ENCODE measurements at regions not wholly inside any gene's neighbourhood (a gene's known extent, or its start where the extent isn't known, plus 50 kb on each side); places are given as distances from the start of the nearest gene placed in this dataset.

DNA sequence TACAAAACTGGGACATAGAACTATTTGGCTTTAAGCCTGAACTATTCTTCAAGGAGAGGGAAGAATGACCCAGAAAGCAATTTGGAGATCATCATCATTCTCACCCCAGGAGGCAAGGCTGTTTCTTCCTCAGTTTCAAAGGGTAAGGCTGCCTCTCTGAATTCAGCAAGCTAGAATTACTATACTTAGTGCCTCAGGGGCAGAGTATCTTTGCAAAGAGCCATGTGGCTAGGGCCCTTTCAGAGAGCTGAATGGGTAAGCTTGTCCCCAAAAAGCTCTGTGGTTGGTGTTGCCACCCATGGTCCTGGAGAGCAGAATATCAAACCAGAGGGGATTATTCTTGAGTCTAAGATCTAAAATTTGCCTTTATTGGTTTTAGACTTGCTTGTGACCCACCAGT, 720.3 kb upstream of the ARPP21 start:
- H3K36me3 Mint-ChIP-seq, result no peaks in the 10 kb centered on the region
- H3K27ac Mint-ChIP-seq, result no peak overlapping the region
- POLR2A ChIA-PET, result no interaction called here
- H3K9me3 Mint-ChIP-seq, result no peaks in the 10 kb centered on the region
- no peaks in the 10 kb centered on the region for H3K27me3 Mint-ChIP-seq
- H3K4me3 Mint-ChIP-seq, result no peak overlapping the region
- H3K4me1 Mint-ChIP-seq, result no peaks in the 10 kb centered on the region
- DNase-seq (no peak), ATAC-seq (ENCODE audit: low read depth) (no peak)

DNA sequence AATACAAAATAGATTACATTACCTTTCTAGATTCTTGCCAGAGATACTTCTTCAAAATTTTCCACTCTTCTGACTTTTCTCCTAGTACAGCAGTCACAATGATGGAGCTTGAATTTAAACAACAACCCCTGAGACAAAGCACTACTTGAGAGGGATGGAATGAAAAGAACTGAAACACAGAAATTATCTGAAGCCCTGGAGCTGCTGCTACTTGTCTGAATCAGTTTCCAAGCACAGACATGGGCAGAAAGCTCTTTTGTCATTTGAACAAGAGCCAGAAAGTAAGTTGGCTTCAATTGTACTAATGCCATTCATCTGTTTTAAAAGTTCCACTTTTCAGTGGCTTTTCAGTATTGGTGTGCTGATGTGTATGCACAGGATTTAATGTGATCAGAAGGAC, 718.5 kb upstream of the ARPP21 start:
- no peaks in the 10 kb centered on the region for H3K4me1 Mint-ChIP-seq
- no peaks in the 10 kb centered on the region for H3K27me3 Mint-ChIP-seq
- H3K9me3 Mint-ChIP-seq, result no peaks in the 10 kb centered on the region
- POLR2A ChIA-PET, result no interaction called here
- DNase-seq (no peak), ATAC-seq (ENCODE audit: low read depth) (no peak)
- H3K36me3 Mint-ChIP-seq, result no peaks in the 10 kb centered on the region
- H3K27ac Mint-ChIP-seq, result no peak overlapping the region
- H3K4me3 Mint-ChIP-seq, result no peak overlapping the region

DNA sequence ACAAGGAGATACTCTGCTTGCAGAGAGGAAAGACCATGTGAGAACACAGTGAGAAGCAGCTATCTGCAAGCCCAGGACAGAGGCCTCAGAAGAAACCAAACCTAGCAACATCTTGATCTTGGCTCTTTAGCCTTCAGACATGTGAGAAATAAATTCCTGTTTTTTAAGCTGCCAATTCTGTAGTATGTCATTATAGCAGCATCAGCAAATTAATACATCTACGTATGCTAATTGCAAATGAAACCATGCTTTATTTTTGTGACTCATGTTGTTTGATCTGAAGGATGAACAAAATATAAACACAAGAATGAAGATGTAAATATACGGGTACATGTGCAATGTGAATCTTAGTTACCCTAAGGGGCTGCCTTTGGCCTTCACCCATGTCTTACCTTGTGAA, 714.4 kb upstream of the ARPP21 start:
- ATAC-seq (ENCODE audit: low read depth), result no peak
- no peaks in the 10 kb centered on the region for H3K9me3 Mint-ChIP-seq
- H3K27me3 Mint-ChIP-seq, result no peaks in the 10 kb centered on the region
- H3K4me1 Mint-ChIP-seq, result no peaks in the 10 kb centered on the region
- no peak overlapping the region for H3K4me3 Mint-ChIP-seq
- no peak overlapping the region for H3K27ac Mint-ChIP-seq
- H3K36me3 Mint-ChIP-seq, result no peaks in the 10 kb centered on the region
- POLR2A ChIA-PET, result no interaction called here
- DNase-seq, result no peak

DNA sequence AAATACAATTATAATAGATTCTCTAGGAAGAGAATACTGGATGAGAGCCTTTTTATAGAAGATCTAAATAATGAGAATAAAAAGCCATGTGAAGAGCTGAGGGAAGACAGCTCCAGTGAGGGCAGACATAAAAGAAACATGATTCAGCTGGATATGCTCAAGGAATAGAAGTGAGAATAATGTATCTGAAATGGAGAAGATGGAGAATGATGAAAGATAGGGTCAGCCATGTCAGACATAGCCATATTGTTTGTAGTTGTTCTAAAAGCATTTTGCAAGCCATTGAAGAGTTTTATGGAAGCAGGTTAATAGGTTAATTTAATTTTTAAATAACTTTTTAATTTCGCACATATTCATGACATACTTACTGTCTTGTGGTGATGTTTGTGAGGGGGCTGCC, 713.5 kb upstream of the ARPP21 start:
- Mint-ChIP-seq H3K9me3 (no peaks in the 10 kb centered on the region), H3K4me3 (no peak overlapping the region), H3K27ac (no peak overlapping the region), H3K4me1 (no peaks in the 10 kb centered on the region), H3K36me3 (no peaks in the 10 kb centered on the region), H3K27me3 (no peaks in the 10 kb centered on the region)
- ATAC-seq (ENCODE audit: low read depth), result no peak
- POLR2A ChIA-PET, result no interaction called here
- DNase-seq, result no peak

DNA sequence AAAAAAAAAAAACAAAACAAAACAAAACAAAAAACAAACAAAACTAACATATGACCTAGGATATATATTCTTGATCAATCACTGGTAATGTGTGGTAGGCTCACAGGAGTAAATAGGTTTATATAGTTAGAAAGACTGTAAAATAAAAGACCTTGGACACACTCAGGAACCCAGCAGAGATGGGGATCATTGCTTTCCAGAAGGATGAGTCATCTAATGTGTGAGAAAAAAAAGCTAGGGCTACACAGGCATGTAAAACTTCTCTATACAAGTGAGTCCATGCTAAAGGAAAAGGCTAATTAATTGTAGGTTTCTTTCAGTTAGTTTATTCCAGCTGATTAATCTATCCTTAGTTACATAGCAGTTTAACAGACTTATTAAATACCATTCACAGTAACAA, 710.3 kb upstream of the ARPP21 start:
- Mint-ChIP-seq H3K27me3 (no peaks in the 10 kb centered on the region), H3K9me3 (no peaks in the 10 kb centered on the region), H3K36me3 (no peaks in the 10 kb centered on the region), H3K4me3 (no peak overlapping the region), H3K4me1 (no peaks in the 10 kb centered on the region), H3K27ac (no peak overlapping the region)
- ATAC-seq (ENCODE audit: low read depth) (no peak), DNase-seq (no peak)
- POLR2A ChIA-PET, result no interaction called here

DNA sequence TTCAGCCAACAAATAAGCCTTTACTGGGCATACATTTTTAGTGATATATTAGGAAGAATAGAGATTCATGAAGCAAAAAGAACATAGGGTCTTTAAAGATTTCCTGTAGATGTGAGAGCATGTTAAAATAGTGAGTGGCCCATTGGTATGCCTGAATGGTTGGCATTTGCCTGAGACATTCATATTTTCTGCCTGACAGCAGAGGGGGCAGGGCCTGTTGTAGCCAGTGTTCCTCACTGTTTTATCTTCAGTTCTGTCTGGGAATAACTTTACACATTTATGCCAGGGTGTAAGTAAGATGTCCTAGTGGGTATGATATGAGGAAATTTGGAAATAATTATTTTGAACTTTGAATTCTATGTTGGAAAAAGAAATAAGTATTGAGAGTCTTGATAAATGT, 704.7 kb upstream of the ARPP21 start:
- no peak overlapping the region for H3K4me3 Mint-ChIP-seq
- POLR2A ChIA-PET, result no interaction called here
- no peaks in the 10 kb centered on the region for H3K36me3 Mint-ChIP-seq
- no peaks in the 10 kb centered on the region for H3K27me3 Mint-ChIP-seq
- DNase-seq (no peak), ATAC-seq (ENCODE audit: low read depth) (no peak)
- H3K4me1 Mint-ChIP-seq, result no peaks in the 10 kb centered on the region
- no peaks in the 10 kb centered on the region for H3K9me3 Mint-ChIP-seq
- H3K27ac Mint-ChIP-seq, result no peak overlapping the region

DNA sequence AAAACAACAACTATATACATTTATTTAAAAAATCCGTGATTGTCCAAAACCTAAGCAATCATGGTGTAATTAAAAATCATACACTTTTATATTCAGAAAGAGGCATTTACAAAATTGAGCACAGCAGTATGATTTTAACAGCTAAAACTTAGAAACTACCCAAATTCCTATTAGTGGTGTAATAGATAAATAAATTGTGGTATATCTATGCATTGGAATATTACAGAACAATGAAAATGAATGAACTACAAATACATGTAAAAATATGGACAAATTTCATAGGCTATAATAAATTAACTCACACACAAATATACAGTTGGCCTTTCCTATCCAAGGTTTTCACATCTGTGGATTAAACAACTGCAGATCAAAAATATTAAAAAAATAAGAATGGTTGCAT, 700.5 kb upstream of the ARPP21 start:
- Mint-ChIP-seq H3K4me1 (no peaks in the 10 kb centered on the region), H3K27ac (no peak overlapping the region), H3K4me3 (no peak overlapping the region), H3K36me3 (no peaks in the 10 kb centered on the region), H3K27me3 (peaks cover 2% of the 10 kb centered on the region), H3K9me3 (peaks cover 2% of the 10 kb centered on the region)
- no peak for DNase-seq
- no peak for ATAC-seq (ENCODE audit: low read depth)
- POLR2A ChIA-PET, result no interaction called here

DNA sequence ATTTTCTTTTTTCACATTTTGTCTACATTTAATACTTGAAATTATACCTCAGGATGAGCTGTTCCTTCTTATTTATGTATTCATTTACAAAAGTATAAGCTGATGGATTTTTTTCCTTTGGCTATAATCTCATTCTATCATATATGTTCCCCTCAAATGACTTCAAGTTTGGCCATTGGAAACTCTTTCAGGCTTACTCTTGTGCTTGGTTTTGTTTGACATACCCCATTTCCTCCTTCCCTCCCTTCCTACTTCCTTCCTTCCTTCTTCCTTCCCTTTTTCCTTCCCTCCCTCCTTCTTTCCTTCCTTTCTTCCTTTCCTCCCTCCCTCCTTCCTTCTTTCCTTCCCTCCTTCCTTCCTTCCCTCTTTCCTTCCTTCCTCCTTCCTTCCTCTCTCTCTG, 697.1 kb upstream of the ARPP21 start:
- ATAC-seq (ENCODE audit: low read depth), result no peak
- peaks cover 2% of the 10 kb centered on the region for H3K27me3 Mint-ChIP-seq
- DNase-seq, result no peak
- no peak overlapping the region for H3K4me3 Mint-ChIP-seq
- H3K27ac Mint-ChIP-seq, result no peak overlapping the region
- no peaks in the 10 kb centered on the region for H3K4me1 Mint-ChIP-seq
- no peaks in the 10 kb centered on the region for H3K36me3 Mint-ChIP-seq
- H3K9me3 Mint-ChIP-seq, result peaks cover 2% of the 10 kb centered on the region
- POLR2A ChIA-PET, result no interaction called here

DNA sequence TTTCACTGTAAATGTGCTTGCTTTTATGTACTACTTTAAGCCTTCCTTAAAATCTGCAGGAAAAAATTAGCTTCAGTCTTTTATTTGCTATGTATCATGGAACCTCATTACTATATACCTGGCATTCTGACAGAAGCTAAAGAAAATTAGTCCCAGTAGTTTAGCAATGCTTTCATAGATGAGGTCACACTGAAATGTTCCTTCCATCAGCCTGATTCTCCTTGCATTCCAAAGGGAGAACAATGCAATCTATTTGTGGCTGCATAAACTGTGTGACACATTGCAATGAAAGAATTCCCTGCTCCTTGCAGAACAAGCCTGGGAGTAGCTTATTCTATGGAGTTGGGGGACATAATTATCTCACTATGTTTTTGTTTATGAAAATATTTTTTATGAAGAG, 691.5 kb upstream of the ARPP21 start:
- DNase-seq (no peak), ATAC-seq (ENCODE audit: low read depth) (no peak)
- POLR2A ChIA-PET, result no interaction called here
- no peaks in the 10 kb centered on the region for H3K4me1 Mint-ChIP-seq
- H3K27me3 Mint-ChIP-seq, result no peaks in the 10 kb centered on the region
- no peak overlapping the region for H3K4me3 Mint-ChIP-seq
- no peak overlapping the region for H3K27ac Mint-ChIP-seq
- peaks cover 1% of the 10 kb centered on the region for H3K9me3 Mint-ChIP-seq
- H3K36me3 Mint-ChIP-seq, result no peaks in the 10 kb centered on the region

DNA sequence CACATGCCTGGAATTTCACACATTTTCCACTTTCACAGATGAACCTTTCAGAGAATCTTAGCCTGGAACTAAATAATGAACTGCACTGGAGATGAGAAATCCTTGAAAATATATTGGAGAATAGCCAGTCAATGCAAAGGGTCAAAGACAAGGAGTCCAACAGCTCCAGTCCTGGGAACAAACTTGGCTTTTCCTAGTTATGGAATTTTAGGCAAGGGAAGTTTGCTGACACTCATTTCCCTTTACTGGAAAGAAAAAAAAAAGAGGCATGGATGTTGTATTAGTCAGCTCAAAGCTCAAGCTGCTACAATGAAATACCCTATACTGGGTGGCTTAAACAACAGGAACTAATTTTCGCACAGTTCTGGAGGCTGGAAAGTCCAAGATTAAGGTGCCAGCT, 690.8 kb upstream of the ARPP21 start:
- Mint-ChIP-seq H3K4me3 (no peak overlapping the region), H3K4me1 (no peaks in the 10 kb centered on the region), H3K27ac (no peak overlapping the region), H3K36me3 (no peaks in the 10 kb centered on the region), H3K9me3 (peaks cover 1% of the 10 kb centered on the region), H3K27me3 (no peaks in the 10 kb centered on the region)
- POLR2A ChIA-PET, result no interaction called here
- ATAC-seq (ENCODE audit: low read depth) (no peak), DNase-seq (no peak)

DNA sequence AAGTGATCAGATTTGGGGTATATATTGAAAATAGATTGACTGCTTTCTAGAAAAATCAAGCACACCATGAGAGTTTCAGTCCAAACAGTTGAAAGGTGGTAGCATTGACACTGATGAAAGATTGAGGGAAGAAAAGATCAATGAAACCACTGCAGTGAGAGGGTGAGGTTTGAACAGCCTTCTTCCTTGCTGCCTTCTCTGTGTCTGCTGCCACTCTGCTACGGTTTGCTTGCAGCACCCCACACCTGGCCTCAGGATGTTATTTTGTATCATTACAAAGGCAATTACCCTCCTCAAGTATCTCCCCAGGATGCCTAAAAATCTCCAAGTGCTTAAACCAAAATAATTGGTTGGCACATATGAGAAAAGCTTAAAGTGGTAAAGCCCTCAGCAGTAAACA, 683.6 kb upstream of the ARPP21 start:
- no peaks in the 10 kb centered on the region for H3K4me1 Mint-ChIP-seq
- no peaks in the 10 kb centered on the region for H3K9me3 Mint-ChIP-seq
- ATAC-seq (ENCODE audit: low read depth) (no peak), DNase-seq (no peak)
- POLR2A ChIA-PET, result no interaction called here
- no peak overlapping the region for H3K27ac Mint-ChIP-seq
- H3K36me3 Mint-ChIP-seq, result no peaks in the 10 kb centered on the region
- H3K4me3 Mint-ChIP-seq, result no peak overlapping the region
- H3K27me3 Mint-ChIP-seq, result no peaks in the 10 kb centered on the region

DNA sequence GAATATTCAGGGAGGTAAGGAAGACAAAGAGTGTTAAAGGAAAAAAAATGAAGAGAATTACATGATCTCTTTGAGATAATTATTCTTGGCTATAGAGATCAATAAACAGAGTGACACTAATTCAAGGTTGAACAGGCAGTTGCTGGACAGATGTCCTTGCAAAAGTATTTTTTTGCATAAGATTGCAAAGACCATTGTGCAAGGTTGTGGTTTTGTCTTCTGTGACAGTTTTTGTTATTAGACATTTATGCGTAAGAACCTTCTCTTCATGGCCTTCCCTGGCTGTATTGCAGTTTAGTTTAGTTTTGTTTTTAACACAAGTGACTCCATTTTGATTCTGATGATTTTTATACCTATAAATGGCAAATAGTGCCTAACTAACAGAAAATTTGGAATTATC, 682.8 kb upstream of the ARPP21 start:
- Mint-ChIP-seq H3K4me3 (no peak overlapping the region), H3K27ac (no peak overlapping the region), H3K4me1 (no peaks in the 10 kb centered on the region), H3K27me3 (no peaks in the 10 kb centered on the region), H3K9me3 (no peaks in the 10 kb centered on the region), H3K36me3 (no peaks in the 10 kb centered on the region)
- POLR2A ChIA-PET, result no interaction called here
- DNase-seq (no peak), ATAC-seq (ENCODE audit: low read depth) (no peak)

DNA sequence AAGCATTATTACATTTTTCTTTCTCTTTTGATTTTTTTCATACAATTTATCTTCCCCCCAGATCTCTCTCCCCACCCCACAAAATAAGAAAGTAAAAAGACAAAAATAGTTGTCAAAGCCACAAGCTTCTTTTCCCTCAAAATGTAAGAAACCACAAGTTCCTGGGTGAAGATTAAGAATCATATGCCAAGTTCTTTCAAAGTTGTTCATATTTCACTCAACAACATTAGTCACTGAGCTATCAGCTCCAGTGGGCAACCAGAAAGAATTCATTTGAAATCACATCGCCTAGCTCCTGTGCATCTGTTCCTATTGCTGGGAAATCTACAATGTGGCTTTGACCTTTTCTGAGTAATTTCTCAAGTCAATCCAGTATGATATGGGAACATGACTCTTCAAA, 681.6 kb upstream of the ARPP21 start:
- no peak overlapping the region for H3K27ac Mint-ChIP-seq
- ATAC-seq (ENCODE audit: low read depth) (no peak), DNase-seq (no peak)
- POLR2A ChIA-PET, result no interaction called here
- H3K9me3 Mint-ChIP-seq, result no peaks in the 10 kb centered on the region
- H3K36me3 Mint-ChIP-seq, result no peaks in the 10 kb centered on the region
- no peak overlapping the region for H3K4me3 Mint-ChIP-seq
- H3K4me1 Mint-ChIP-seq, result no peaks in the 10 kb centered on the region
- H3K27me3 Mint-ChIP-seq, result no peaks in the 10 kb centered on the region

DNA sequence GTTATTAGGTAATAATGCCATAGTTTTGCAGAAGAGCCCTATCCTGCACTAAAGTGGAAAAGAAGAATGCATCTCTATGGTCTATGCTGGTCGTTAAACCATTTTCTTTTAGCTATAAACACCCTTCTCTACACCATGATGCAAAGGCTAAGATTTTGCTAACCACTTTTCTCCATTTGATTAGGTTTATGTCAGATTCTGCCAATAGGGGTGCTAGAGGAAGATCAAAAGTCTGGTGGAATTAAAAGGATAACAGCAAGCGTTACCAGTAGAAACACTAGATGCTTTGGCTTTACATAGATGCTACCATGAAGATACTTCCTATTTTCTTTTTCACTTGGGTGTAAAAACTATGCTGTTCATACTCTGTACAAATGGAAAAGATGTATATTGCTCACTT, 669.8 kb upstream of the ARPP21 start:
- Mint-ChIP-seq H3K9me3 (no peaks in the 10 kb centered on the region), H3K36me3 (no peaks in the 10 kb centered on the region), H3K4me1 (no peaks in the 10 kb centered on the region), H3K27ac (no peak overlapping the region), H3K27me3 (no peaks in the 10 kb centered on the region), H3K4me3 (no peak overlapping the region)
- POLR2A ChIA-PET, result no interaction called here
- ATAC-seq (ENCODE audit: low read depth) (no peak), DNase-seq (no peak)

DNA sequence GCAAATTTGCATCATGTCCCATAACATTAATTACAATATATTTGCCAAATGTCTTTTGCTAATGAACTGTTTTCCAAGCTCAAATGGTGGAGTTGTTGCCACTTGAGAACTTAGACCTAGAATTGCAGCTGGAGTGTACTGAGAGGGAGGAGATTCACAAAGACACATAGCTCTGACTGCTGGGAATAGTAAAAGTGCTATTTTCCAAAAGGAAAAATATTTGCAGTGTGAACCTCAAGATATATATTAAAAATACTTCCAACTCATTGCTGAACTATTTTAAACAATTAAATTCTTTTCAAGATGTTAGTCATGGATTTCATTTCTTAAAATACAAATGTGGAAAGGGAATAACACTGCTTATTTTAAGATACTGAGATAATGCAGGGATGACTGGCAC, 666.8 kb upstream of the ARPP21 start:
- Mint-ChIP-seq H3K36me3 (no peaks in the 10 kb centered on the region), H3K4me1 (no peaks in the 10 kb centered on the region), H3K4me3 (no peak overlapping the region), H3K27ac (no peak overlapping the region), H3K9me3 (peaks cover 3% of the 10 kb centered on the region), H3K27me3 (no peaks in the 10 kb centered on the region)
- POLR2A ChIA-PET, result no interaction called here
- ATAC-seq (ENCODE audit: low read depth) (no peak), DNase-seq (no peak)
